ENCODE measurements at regions not wholly inside any gene's neighbourhood (a gene's known extent, or its start where the extent isn't known, plus 50 kb on each side); places are given as distances from the start of the nearest gene placed in this dataset.

- DNase-seq (ENCODE audit: low spot score): no peak
Observed at GRCh38 chrX:9195199-9195880, 161.4 kb upstream of the FAM9B start.

DNA sequence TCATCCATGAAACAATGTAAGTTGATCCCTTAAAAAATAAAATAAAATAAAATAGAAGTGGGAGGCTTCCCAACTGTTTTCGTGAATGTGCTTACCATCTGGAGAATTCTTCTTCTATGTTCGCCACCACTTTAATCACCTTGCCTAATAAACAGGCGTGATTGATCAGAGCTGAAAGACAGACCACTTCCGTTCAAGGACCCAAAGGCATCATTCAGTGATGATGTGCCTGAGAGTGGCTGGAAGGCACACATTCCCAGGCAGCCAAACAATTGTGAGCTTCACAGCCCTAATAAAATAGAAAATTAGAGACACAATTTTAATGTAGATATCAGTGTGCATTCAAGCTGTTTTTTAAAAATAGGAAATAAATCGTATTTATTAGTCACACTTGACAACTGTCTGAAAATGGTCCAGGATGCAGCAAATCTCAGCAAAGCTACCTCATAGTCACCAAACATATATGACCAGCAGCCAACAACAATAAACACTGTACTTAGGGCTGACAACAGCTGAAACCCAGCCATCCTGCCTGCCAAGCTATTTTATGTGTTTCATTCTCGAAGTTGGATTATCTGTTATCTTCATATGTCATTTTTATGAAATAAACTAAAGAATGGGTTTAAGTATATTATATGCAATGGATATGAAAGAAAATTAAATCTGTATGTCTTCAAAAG is 163.2 kb upstream of the FAM9B start:
- no peak for DNase-seq (ENCODE audit: low spot score)

DNA sequence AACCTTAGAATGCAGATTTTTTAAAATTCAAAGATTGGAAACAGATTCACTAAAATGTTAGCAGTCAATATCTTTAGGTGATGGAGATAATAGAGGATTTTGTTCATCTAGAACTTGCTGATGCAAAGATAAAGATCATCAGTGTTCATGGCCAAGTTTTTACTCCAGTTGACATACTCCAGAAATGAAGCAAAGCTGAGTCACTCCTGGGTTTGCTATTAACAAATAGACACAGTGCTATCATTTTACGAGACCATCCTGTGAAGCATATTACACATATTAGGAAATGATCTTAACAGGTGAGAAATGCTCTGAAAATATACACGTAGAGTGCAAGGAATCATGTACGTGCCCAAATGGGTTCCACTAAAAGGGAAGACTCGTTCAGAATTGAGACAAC is 170.6 kb upstream of the FAM9B start:
- DNase-seq (ENCODE audit: low spot score): no peak

- no peak for DNase-seq (ENCODE audit: low spot score)
Observed at GRCh38 chrX:9205599-9206223, 171.8 kb upstream of the FAM9B start.

GRCh38 chrX:9207142-9207541 is 173.2 kb upstream of the FAM9B start:
- DNase-seq (ENCODE audit: low spot score): no peak

DNA sequence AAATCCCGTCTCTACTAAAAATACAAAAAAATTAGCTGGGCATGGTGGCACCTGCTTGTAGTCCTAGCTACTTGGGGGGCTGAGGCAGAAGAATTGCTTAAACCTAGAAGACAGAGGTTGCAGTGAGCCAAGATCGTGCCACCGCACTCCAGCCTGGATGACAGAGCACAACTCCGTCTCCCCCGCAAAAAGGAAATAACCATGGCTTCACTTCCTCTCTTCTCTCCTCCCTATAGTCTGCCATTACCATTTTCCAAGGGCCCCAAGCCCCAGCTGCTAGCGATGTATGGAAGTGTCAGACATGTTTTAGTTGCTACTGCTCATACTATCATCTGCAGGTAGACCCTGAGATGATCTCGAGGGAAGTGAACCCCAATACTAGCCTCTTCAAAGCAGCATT is 177.3 kb upstream of the FAM9B start:
- DNase-seq (ENCODE audit: low spot score): no peak

GRCh38 chrX:9221781-9222180 is 187.9 kb upstream of the FAM9B start:
- no peak for DNase-seq (ENCODE audit: low spot score)

DNA sequence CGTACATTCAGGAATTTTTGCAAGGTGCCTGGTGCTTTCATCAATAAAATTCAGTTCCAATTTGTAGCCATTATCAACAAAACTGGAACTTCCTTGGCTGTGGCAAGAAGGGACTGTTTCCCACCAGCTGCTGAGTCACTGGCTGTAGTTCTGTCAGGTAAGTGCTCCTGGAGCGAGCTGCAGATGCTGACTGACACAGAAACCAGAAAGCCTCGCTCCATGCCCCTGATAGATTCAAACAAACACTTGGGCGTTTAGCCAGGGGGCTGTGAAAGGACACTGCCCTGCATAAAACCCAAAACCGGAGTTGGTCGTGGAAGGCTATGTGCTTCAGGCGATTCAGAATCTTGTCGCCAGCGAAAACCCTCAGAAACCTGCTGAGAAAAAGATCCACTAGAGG is 188.4 kb upstream of the FAM9B start:
- DNase-seq (ENCODE audit: low spot score): no peak

GRCh38 chrX:9227276-9227675 is 193.3 kb upstream of the FAM9B start:
- no peak for DNase-seq (ENCODE audit: low spot score)

GRCh38 chrX:9231491-9231890 is 197.6 kb upstream of the FAM9B start:
- DNase-seq (ENCODE audit: low spot score): no peak

GRCh38 chrX:9233141-9233540 is 199.2 kb upstream of the FAM9B start:
- no peak for DNase-seq (ENCODE audit: low spot score)

- DNase-seq (ENCODE audit: low spot score): no peak
Observed at GRCh38 chrX:9234315-9234714, 200.4 kb upstream of the FAM9B start.

GRCh38 chrX:9235722-9236121 is 201.8 kb upstream of the FAM9B start:
- no peak for DNase-seq (ENCODE audit: low spot score)

GRCh38 chrX:9240956-9241355 is 207.0 kb upstream of the FAM9B start:
- DNase-seq (ENCODE audit: low spot score): no peak

DNA sequence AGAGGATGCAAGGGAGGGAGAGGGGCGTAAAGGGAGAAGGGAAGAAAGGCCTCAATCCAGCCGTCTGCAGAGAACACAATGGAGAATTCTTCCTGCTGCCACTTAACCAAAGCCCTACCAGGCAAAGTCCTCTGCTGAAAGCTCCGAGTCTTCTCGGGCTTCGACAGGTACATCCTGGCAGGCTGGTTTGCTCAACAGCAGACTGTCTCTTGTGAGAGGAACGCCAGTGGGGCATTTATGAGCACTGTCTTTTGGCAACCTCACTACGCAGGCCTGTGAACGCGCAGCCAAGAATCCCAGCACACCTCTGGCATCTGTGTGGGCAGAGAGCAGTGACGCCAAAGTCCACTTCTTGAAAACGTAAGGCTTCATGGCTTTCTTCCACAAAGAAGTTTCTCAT is 207.5 kb upstream of the FAM9B start:
- DNase-seq (ENCODE audit: low spot score): no peak

DNA sequence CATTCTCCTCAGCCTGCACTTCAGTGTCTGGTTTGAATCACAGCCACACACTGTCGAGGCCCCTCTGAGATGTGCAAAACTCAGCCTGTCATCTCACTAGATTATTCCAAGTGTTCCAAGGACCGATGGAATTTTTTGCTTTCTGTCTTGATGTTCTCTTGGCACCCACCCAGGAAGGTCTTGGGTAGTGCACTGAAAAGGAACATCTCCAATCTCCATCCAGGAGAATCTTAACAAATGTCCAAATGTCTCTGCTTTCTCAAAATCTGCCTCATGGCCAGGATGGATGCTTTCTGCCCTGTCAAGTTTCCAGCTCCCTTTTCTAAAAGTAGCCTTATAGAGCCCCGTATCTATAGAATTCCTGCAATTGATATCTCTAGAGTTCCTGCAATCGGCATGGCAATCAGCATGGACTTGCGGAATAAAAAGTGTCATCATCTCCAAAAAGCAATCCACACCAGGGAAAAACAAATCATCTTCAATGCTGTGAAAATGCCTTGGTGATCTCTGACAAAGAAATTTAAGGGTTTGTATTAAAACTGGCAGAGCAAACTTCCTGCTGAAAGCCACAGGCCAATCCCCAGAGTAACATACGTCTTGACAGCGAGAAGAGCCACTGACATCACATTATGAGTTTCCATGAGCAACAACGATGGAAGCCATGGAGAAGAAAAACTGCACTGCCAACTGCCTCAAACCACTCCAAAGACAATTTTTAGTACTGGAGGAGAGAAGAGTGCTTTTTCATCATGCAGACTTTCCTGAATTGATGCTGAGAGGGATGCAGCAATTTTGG is 215.3 kb upstream of the FAM9B start:
- DNase-seq (ENCODE audit: low spot score): no peak

DNA sequence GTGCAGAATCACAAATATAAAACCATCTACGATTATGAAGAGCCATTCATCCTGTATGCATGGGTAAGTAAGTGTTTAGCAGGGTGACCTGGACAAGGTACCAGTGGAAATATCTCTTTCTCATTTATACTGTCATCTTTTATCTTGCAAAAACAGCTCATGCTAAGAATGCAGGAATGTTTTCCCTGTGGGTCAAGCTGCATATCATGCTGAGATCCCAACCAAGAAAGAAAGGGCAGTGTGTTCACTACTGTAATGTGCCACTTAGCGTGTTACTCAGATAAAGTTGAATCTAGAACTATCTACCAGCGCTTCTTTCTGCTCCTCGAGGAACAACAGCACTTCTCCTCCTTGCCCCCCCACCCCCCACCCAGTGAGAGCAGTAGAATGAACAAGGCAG is 212.7 kb upstream of the TBL1X start:
- no peak for DNase-seq (ENCODE audit: low spot score)

GRCh38 chrX:9253211-9253610 is 211.6 kb upstream of the TBL1X start:
- no peak for DNase-seq (ENCODE audit: low spot score)

DNA sequence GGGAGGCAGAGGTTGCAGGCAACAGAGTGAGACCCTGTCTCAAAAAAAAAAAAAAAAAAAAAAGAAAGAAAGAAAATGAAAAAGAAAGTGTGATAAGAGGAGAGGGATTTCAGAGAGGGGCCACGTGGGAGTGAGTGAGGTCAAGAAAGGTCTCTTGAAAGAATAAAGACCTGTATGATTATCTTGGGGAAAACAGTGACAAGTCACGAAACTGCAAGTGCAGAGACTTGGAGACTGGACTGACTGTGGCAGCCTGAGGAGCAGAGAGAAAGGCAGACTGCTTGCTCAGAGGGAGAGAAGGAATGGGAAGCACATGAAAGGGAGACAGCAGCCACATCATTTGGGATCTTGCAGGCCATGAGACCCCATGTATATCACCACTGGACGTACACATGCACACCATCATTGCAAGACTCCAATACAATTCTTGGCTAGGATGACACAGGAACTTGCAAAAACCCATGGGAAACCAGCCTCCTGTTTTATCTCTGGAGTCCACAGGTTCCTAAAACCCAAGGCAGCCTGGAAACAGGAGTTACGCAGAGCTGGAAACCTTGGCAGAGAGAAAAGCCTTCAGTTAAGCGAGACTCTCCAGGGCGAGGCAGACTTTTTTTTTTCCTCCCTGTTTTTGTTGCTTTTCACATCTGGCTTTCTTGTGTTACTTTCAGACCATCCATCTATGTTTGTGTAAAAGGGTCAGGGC is 207.0 kb upstream of the TBL1X start:
- DNase-seq (ENCODE audit: low spot score): no peak

GRCh38 chrX:9258421-9259104 is 206.3 kb upstream of the TBL1X start:
- DNase-seq (ENCODE audit: low spot score): no peak

GRCh38 chrX:9260603-9261002 is 204.3 kb upstream of the TBL1X start:
- DNase-seq (ENCODE audit: low spot score): no peak

Data from HT-29 (cell line).